H4 (cell line): ENCODE measurements at regions not wholly inside any gene's neighbourhood (a gene's known extent, or its start where the extent isn't known, plus 50 kb on each side); places are given as distances from the start of the nearest gene placed in this dataset.
"Not testable (repeated sequence)": the region's sequence is repeated elsewhere in the genome, so short reads cannot be mapped to it uniquely, and the experiment has no call there.

ENCODE experiments used
- DNase-seq: peaks from one replicate; pipeline ENCODE4 v3.0.0-alpha.2; 2015; ENCODE audit warnings: low spot score

GRCh38 chr16:29297144-29297808, 109.2 kb downstream of the NPIPB11 start:
- not testable (repeated sequence) for DNase-seq

- not testable (repeated sequence) for DNase-seq
Measured at GRCh38 chr16:29296176-29296575, 110.3 kb downstream of the NPIPB11 start.

GRCh38 chr16:29294951-29295795, 111.3 kb downstream of the NPIPB11 start:
- not testable (repeated sequence) for DNase-seq

GRCh38 chr16:29294400-29294933, 112.0 kb downstream of the NPIPB11 start:
- not testable (repeated sequence) for DNase-seq

GRCh38 chr16:29293545-29293944, 113.0 kb downstream of the NPIPB11 start:
- not testable (repeated sequence) for DNase-seq

- DNase-seq, result not testable (repeated sequence)
Measured at GRCh38 chr16:29292952-29293471, 113.5 kb downstream of the NPIPB11 start.

- not testable (repeated sequence) for DNase-seq
Measured at GRCh38 chr16:29291329-29292271, 114.9 kb downstream of the NPIPB11 start.

GRCh38 chr16:29290631-29291247, 115.8 kb downstream of the NPIPB11 start:
- DNase-seq, result peak; percentile 98

GRCh38 chr16:29289516-29290239, 116.8 kb downstream of the NPIPB11 start:
- not testable (repeated sequence) for DNase-seq

GRCh38 chr16:29288711-29289474, 117.6 kb downstream of the NPIPB11 start:
- peak; percentile 81 for DNase-seq

- not testable (repeated sequence) for DNase-seq
Measured at GRCh38 chr16:29287871-29288535, 118.5 kb downstream of the NPIPB11 start.

- DNase-seq, result not testable (repeated sequence)
Measured at GRCh38 chr16:29287246-29287645, 119.3 kb downstream of the NPIPB11 start.

- DNase-seq, result not testable (repeated sequence)
Measured at GRCh38 chr16:29286796-29287195, 119.7 kb downstream of the NPIPB11 start.

- DNase-seq, result not testable (repeated sequence)
Measured at GRCh38 chr16:29286161-29286560, 120.3 kb downstream of the NPIPB11 start.

- DNase-seq, result not testable (repeated sequence)
Measured at GRCh38 chr16:29285151-29285885, 121.2 kb downstream of the NPIPB11 start.

- DNase-seq, result not testable (repeated sequence)
Measured at GRCh38 chr16:29284723-29285122, 121.8 kb downstream of the NPIPB11 start.

GRCh38 chr16:29284159-29284558, 122.4 kb downstream of the NPIPB11 start:
- DNase-seq, result not testable (repeated sequence)
